ENCODE measurements at regions not wholly inside any gene's neighbourhood (a gene's known extent, or its start where the extent isn't known, plus 50 kb on each side); places are given as distances from the start of the nearest gene placed in this dataset.
A peak's percentile ranks its signal among the peaks of the same experiment; 100 is the strongest.

GRCh38 chr14:73785834-73786635 lies 65.6 kb upstream of the PTGR2 start (continued):
- TF ChIP-seq KLF17 (tag by site-specific recombination; IDR thresholded peaks at IDR 0.05), result no peak
- TF ChIP-seq ZNF121 (tag by site-specific recombination; IDR thresholded peaks at IDR 0.05), result no peak
- 0 out of 2 replicates have a peak, but pooled peaks have one; percentile 30 for TF ChIP-seq YY2 (tag by site-specific recombination; IDR thresholded peaks at IDR 0.05)
- peak; percentile 88 for TF ChIP-seq ZBTB20 (tag by site-specific recombination; IDR thresholded peaks at IDR 0.05)
- TF ChIP-seq ZNF2 (tag by site-specific recombination; IDR thresholded peaks at IDR 0.05), result peak; percentile 68
- TF ChIP-seq ZNF37A (tag by site-specific recombination; IDR thresholded peaks at IDR 0.05), result no peak
- no peak for TF ChIP-seq ELK4 (IDR thresholded peaks at IDR 0.05; ENCODE audit: borderline replicate concordance, low read depth, low read length)
- no peak for TF ChIP-seq ZFP41 (tag by site-specific recombination; IDR thresholded peaks at IDR 0.05; ENCODE audit: borderline replicate concordance)
- TF ChIP-seq ZNF76 (tag by site-specific recombination; IDR thresholded peaks at IDR 0.05; ENCODE audit: borderline replicate concordance, low read depth), result 0 out of 2 replicates have a peak, but pooled peaks have one; percentile 30
- peak; percentile 44; the same call in 1 of the 2 replicates for TF ChIP-seq ZNF394 (tag by site-specific recombination; IDR thresholded peaks at IDR 0.05; ENCODE audit: borderline replicate concordance)
- TF ChIP-seq ZNF639 (tag by site-specific recombination; IDR thresholded peaks at IDR 0.05), result no peak
- 0 out of 2 replicates have a peak, but pooled peaks have one; percentile 41 for TF ChIP-seq ZBTB21 (tag by site-specific recombination; IDR thresholded peaks at IDR 0.05)
- TF ChIP-seq ZSCAN4 (tag by site-specific recombination; IDR thresholded peaks at IDR 0.05), result no peak
- TF ChIP-seq AEBP2 (tag by site-specific recombination; IDR thresholded peaks at IDR 0.05; ENCODE audit: borderline replicate concordance), result no peak
- no peak for TF ChIP-seq ZNF610 (tag by site-specific recombination; IDR thresholded peaks at IDR 0.05; ENCODE audit: borderline replicate concordance)
- TF ChIP-seq ZNF335 (tag by site-specific recombination; conservative IDR thresholded peaks at IDR 0.05), result peak; percentile 79
- TF ChIP-seq ZNF837 (tag by site-specific recombination; IDR thresholded peaks at IDR 0.05), result no peak
- no peak for TF ChIP-seq KLF8 (tag by site-specific recombination; IDR thresholded peaks at IDR 0.05)
- TF ChIP-seq SALL2 (tag by site-specific recombination; IDR thresholded peaks at IDR 0.05; ENCODE audit: borderline replicate concordance), result no peak
- no peak for TF ChIP-seq ZNF645 (tag by site-specific recombination; IDR thresholded peaks at IDR 0.05)
- no peak for TF ChIP-seq SP2 (tag by site-specific recombination; IDR thresholded peaks at IDR 0.05)
- 0 out of 2 replicates have a peak, but pooled peaks have one; percentile 31 for TF ChIP-seq ZSCAN30 (tag by site-specific recombination; IDR thresholded peaks at IDR 0.05)
- TF ChIP-seq GFI1B (tag by site-specific recombination; IDR thresholded peaks at IDR 0.05), result no peak
- TF ChIP-seq ZSCAN5A (tag by site-specific recombination; IDR thresholded peaks at IDR 0.05), result no peak
- TF ChIP-seq ZNF623 (tag by site-specific recombination; IDR thresholded peaks at IDR 0.05), result no peak
- no peak for TF ChIP-seq ZNF596 (tag by site-specific recombination; IDR thresholded peaks at IDR 0.05)
- no peak for TF ChIP-seq ZNF513 (tag by site-specific recombination; IDR thresholded peaks at IDR 0.05)
- no peak; the same call in 1 of the 2 replicates for TF ChIP-seq ZNF660 (tag by site-specific recombination; IDR thresholded peaks at IDR 0.05)
- TF ChIP-seq ZBTB48 (tag by site-specific recombination; IDR thresholded peaks at IDR 0.05), result no peak
